ENCODE measurements at regions not wholly inside any gene's neighbourhood (a gene's known extent, or its start where the extent isn't known, plus 50 kb on each side); places are given as distances from the start of the nearest gene placed in this dataset.

DNA sequence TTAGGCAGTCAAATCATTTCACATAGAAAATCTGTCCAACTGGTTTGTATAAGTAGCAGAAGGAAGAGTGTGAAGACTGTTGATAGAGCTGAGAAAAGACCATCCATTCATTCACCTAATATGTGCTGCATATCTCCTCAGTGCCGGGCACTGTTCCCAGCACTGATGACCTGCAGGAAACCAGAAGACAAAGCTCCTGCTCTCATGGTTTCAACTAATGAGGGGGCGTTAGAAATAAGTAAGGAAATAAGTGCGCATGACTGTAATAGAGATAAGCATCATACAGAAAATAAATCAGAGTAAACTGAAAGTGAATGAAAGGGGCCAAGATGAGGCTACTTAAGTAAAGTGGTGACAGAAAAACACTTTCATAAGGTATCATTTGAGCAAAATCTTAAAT is 427.5 kb upstream of the CDH20 start:
- no peak overlapping the region for H3K27ac ChIP-seq (ENCODE audit: insufficient read length, low read depth, low read length)
- H3K79me1 ChIP-seq (ENCODE audit: insufficient read depth, low read depth, low read length, poor library complexity, severe bottlenecking): no peaks in the 10 kb centered on the region
- no peak overlapping the region for H2AK5ac ChIP-seq (ENCODE audit: insufficient read length, low read length)
- no peaks in the 10 kb centered on the region for H3K27me3 ChIP-seq (ENCODE audit: insufficient read depth, low read length)
- Mint-ChIP-seq H3K36me3 (ENCODE audit: insufficient read depth in 1 of 3, low read depth in 3 of 3) (no peaks in the 10 kb centered on the region), H3K4me1 (no peaks in the 10 kb centered on the region), H3K9me3 (no peaks in the 10 kb centered on the region), H3K27me3 (ENCODE audit: low read depth) (no peaks in the 10 kb centered on the region; the same call in none of the 2 replicates), H3K4me3 (no peak overlapping the region), H3K27ac (no peak overlapping the region)
- H3K4me1 ChIP-seq (ENCODE audit: insufficient read depth, low read length): no peaks in the 10 kb centered on the region
- H4K5ac ChIP-seq (ENCODE audit: insufficient read length, low read depth, low read length): no peak overlapping the region
- no peak overlapping the region for H2BK5ac ChIP-seq (ENCODE audit: insufficient read length, low read length)
- H3K79me2 ChIP-seq (ENCODE audit: insufficient read depth, low read length): no peaks in the 10 kb centered on the region
- H3K18ac ChIP-seq (ENCODE audit: insufficient read length, low read depth, low read length): no peak overlapping the region
- no peak overlapping the region for H3K9ac ChIP-seq (ENCODE audit: extremely low read depth, insufficient read length, low read length)
- no peak overlapping the region for H3K4me2 ChIP-seq (ENCODE audit: insufficient read depth, insufficient read length, low read length)
- H2BK15ac ChIP-seq (ENCODE audit: low read depth, low read length): no peak overlapping the region
- no peak overlapping the region for H2AFZ ChIP-seq (ENCODE audit: low read length)
- H3T11ph ChIP-seq (ENCODE audit: low read length): no peak overlapping the region
- no peak overlapping the region for H3K4ac ChIP-seq (ENCODE audit: low read depth, low read length)
- no peaks in the 10 kb centered on the region for H3K9me3 ChIP-seq (ENCODE audit: control insufficient read depth, low read depth, low read length)
- H2BK20ac ChIP-seq (ENCODE audit: low read depth, low read length, poor library complexity, severe bottlenecking): no peak overlapping the region
- no peak overlapping the region for H3K56ac ChIP-seq (ENCODE audit: insufficient read length, low read depth, low read length)
- no CpG with 5 or more reads among the region's 3 CpGs for WGBS (ENCODE audit: extremely low coverage, insufficient read length, low lambda C conversion rate)
- H3K23ac ChIP-seq (ENCODE audit: insufficient read length, low read depth, low read length): no peak overlapping the region
- H4K8ac ChIP-seq (replicated peaks; ENCODE audit: insufficient read length, low read depth, low read length): no peak overlapping the region
- no peak overlapping the region for H3K14ac ChIP-seq (ENCODE audit: insufficient read depth, low read length)
- no peak overlapping the region for H2BK12ac ChIP-seq (ENCODE audit: insufficient read length, low read depth, low read length)
- H4K20me1 ChIP-seq (ENCODE audit: control insufficient read depth, insufficient read depth, insufficient read length): no peaks in the 10 kb centered on the region
- no peaks in the 10 kb centered on the region for H3K23me2 ChIP-seq (ENCODE audit: insufficient read length, low read depth, low read length, poor library complexity, severe bottlenecking)
- H2BK120ac ChIP-seq (ENCODE audit: low read depth, low read length, poor library complexity, severe bottlenecking): no peak overlapping the region
- DNase-seq: no peak
- H4K91ac ChIP-seq (ENCODE audit: insufficient read length, low read depth, low read length): no peak overlapping the region
- TF ChIP-seq, protein P1, sequence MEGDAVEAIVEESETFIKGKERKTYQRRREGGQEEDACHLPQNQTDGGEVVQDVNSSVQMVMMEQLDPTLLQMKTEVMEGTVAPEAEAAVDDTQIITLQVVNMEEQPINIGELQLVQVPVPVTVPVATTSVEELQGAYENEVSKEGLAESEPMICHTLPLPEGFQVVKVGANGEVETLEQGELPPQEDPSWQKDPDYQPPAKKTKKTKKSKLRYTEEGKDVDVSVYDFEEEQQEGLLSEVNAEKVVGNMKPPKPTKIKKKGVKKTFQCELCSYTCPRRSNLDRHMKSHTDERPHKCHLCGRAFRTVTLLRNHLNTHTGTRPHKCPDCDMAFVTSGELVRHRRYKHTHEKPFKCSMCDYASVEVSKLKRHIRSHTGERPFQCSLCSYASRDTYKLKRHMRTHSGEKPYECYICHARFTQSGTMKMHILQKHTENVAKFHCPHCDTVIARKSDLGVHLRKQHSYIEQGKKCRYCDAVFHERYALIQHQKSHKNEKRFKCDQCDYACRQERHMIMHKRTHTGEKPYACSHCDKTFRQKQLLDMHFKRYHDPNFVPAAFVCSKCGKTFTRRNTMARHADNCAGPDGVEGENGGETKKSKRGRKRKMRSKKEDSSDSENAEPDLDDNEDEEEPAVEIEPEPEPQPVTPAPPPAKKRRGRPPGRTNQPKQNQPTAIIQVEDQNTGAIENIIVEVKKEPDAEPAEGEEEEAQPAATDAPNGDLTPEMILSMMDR (conservative IDR thresholded peaks at IDR 0.05): no peak
